Hematopoietic multipotent progenitor cell treated with erythropoietin and hydrocortisone succinate and interleukin-3 and kit ligand, for 15 days (in vitro differentiated cells): ENCODE measurements at regions not wholly inside any gene's neighbourhood (a gene's known extent, or its start where the extent isn't known, plus 50 kb on each side); places are given as distances from the start of the nearest gene placed in this dataset.
"Not testable (repeated sequence)": the region's sequence is repeated elsewhere in the genome, so short reads cannot be mapped to it uniquely, and the experiment has no call there.

ENCODE experiments used
- DNase-seq: peaks from one replicate; pipeline ENCODE4 v3.0.0-alpha.2; 2015; ENCODE audit warnings: low spot score

DNA sequence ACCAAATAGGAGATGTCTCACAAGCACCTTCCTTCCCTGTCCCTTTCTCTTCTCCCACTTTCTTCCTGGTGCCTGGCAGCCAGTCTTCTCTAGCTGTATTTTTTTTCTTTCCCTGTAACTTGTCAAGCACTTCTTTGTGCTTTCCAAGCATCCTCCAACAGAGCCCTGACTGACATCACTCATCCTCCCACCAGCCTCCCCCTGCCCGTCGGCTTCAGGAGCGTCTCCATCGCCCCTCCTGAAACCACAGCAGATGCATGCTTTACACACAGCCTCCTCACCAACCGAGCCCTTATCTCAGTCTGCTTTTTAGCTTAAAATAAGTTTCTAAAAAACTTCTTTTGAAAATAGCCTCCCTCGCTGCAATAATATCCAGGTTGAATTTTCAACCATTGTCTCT lies 268.7 kb upstream of the CDH5 start:
- DNase-seq: no peak

DNA sequence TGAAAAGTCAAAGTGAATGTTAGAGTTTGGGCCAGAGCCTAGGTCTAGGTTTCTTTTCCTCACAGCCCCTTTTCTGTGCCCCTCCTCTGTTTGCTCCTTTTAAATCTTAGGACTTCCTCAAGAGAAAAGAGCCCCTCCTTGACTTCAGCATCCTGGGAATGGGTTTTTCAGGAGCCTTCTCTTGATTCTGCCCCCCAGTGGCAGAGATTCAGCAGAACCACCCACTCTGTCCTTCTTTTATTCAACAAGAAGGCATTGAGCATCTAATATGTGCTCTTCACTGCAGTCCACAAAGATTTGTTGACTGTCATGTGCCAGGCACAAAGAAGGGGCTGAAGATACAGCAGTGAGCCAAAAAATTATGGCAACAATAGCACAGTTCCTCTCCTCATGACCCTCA lies 270.8 kb upstream of the CDH5 start:
- no peak for DNase-seq

DNA sequence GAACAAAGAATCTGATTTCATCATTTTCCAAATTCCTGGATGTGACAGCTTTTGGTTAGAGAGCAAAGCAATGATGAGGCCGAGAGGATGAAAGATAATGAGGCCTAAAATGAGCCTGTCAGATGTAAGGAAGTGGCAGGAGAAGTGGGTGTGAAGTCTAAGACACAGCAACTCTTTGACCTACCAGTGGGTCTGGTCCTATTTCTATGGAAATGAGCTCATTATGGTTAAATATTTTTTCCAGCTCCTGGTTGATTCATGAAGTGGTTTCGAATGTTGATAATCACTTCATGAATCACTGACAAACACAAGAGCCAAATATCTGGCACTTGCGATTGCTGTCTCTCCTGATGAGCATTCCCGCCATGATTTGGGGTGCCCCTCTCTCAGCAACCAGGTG lies 273.3 kb upstream of the CDH5 start:
- DNase-seq: no peak

DNA sequence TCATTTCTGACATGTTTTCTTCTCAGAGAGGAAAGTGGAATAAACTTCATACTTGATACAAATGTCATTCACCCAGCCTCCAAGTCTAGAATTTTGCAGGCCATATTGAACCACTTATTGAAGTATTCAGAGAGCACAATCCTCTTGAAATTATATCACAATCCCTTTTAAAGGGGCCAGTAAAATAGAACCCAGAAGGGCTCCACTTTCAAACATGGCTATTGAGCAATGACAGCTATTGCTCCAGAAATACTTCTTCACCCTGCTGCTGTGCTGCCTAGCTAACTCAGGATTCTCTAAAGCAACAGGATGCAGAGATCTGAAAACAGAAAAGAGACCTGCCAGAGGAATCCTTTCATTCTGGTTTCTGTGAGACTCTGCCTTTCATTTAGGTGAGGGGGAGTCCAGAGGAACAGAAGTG lies 275.0 kb upstream of the CDH5 start:
- no peak for DNase-seq

DNA sequence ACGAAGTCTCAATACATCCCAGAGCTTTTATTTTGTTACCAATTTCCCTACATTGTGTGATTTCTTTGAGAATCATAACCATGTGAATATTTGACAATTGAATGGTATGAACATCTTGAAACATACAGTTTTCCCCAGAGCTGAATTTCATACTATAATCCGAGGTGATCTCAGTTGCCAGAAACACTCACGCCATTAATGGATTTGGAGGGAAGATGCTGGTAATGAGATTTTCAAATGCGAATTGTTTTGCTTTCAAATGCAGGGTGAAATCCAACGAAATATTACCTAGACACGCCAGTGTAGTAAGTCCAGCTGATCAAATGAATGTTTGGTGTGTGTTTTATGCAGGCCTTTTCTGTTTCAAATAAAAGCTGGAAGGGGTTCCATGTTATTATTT lies 277.8 kb upstream of the CDH5 start:
- DNase-seq: no peak

DNA sequence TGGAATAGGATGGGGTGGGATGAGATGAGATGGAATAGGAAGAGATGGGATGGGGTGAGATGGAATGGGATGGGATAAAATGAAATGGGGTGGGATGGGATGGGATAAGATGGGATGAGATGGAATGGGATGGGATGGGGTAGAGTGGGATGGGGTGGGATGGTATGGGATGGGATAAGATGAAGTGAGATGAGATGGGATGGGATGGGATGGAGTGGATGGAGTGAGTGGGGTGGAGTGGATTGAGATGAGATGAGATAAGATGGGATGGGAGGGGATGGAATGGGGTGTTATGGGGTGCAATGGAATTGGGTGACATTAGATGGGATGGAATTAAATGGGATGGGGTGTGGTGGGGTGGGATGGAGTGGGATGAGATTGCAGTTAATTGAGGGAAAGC lies 279.2 kb upstream of the CDH5 start:
- no peak for DNase-seq

DNA sequence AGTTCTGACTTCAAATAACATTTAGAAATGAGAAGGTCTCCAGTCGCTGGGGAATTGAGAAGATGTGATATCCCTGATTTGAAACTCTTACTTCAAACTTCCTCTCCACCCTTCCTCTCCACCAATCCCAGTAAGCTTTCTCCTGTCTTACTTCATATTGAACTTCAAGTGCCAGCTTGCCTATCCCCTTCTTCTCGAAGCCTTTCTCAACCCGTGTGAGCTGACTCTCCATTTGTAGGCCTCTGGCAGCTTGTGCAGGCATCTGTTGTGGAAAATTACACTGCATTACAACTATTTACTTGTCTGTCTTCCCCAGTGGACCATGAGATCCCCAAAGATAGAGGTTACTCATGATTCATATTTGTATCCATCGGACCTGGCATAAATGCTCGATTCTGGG lies 280.8 kb upstream of the CDH5 start:
- DNase-seq: no peak

DNA sequence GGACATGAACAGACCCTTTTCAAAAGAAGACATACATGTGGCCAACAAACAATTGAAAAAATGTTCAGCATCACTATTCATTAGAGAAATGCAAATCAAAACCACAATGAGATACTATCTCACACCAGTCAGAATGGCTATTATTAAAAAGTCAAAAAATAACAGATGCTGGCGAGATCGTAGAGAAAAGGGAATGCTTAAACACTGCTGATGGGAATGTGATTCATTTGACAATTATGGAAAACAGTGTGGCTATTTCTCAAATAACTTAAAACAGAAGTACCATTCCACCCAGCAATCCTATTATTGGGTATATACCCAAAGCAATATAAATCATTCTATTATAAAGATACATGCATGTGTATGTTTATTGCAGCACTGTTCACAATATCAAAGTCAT lies 281.8 kb upstream of the CDH5 start:
- DNase-seq: not testable (repeated sequence)

DNA sequence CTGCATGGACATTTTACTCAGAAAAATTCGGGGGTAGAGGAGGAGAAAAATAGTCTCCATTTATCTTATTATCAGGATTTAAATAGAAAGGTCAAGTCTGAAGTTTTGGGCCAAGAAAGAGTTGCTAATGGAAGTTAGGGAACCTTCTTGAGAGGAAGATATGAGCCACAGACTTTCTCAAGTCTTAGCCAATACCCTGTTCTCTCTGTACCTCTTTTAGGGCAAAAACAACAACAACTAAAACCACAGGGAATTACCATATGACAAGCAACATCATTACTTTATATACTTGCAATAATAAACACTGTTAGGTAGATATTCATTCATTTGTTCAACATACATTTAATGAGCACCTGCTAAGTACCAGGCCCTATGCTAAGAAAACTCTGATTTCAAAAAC lies 282.2 kb upstream of the CDH5 start:
- DNase-seq: no peak

DNA sequence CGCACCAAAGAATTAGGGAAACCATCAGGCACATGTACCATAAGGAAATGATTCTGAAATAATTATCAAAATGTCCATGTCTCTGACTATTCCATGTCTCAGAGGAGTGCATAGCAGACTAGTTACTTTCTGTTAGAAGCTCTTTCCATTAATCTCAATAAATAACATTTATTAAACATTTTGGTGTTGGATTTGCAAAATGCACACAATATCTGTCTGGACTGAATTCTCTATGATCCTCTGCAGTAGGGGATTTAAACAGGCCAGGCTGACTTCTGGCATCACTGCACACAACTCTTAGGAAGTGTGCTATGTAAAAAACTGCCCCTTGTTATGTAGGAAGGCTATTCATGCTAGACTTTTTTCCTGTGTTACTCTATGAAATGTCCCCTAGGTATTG lies 283.3 kb upstream of the CDH5 start:
- DNase-seq: no peak

DNA sequence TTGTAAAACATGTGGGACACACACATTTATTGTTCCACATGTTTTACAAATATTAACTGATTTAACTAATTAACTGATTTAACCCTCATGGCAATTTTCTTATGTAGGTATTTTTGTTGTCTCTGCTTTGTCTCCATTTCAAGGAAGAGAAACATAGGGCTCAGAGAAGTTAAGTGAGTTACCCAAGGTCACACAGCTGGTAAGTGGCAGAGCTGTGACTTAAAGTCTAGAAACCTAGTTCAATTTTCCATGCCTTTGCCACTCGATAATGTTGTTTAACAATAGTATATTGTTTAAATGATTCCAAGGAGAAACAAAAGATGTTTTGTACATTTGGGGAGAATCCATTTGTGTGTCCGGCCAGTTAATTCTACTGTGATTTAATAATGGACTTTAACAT lies 284.1 kb upstream of the CDH5 start:
- DNase-seq: no peak

DNA sequence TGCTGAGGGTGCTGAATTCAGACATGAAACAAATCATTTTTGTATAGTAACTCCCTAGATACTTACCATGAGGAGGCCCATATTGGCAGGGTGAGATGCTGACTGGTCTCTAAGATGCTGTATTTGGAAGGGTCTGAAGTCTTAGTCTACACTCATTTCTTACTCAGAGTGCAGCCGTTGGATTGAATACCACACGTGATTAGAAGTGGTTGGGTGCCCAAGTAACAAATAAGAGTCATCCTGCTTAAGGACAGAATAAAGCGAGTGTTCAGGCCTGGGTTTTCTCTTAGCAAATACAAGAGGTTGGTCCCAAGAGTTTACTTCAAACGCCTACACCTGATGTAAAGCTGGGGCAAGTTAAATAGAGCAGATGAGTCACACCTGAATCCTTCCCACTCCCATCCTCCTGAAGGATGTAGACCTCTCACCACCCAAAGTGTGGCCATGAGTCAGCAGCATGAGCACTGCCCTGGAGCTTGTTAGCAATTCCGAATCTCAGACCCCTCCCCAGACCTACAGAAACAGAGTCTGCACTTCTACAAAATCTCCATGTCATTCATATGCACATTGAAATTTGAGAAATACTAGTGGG lies 284.6 kb upstream of the CDH5 start:
- no peak for DNase-seq

DNA sequence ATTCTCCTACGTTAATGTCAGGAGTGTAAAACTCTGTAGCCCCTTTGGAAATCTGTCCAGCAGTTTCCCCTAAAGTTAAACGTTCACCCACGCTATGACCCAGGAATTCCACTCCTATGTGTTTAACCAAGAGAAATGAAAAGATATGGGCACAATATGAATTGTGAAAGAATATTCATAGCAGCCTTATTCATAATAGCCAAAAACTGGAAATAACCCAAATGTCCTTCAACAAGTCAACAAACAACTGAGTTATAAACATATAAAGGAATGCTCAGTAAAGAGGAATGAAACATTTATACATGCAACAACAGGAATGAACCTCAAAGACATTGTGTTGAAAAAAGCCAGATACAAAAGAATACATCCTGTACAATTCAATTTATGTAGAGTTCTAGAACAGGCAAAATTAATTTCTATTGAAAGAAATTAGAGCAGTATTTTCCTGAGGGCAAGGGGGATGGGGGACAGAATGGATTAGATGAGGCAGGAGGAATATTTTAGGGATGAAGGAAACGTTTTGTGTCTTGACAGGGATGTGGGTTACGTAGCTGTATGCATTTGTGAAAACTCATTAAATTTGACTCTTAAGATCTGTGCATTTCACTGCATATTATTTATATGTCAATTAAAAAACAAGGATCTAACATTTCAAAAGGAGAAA lies 286.7 kb upstream of the CDH5 start:
- no peak for DNase-seq

DNA sequence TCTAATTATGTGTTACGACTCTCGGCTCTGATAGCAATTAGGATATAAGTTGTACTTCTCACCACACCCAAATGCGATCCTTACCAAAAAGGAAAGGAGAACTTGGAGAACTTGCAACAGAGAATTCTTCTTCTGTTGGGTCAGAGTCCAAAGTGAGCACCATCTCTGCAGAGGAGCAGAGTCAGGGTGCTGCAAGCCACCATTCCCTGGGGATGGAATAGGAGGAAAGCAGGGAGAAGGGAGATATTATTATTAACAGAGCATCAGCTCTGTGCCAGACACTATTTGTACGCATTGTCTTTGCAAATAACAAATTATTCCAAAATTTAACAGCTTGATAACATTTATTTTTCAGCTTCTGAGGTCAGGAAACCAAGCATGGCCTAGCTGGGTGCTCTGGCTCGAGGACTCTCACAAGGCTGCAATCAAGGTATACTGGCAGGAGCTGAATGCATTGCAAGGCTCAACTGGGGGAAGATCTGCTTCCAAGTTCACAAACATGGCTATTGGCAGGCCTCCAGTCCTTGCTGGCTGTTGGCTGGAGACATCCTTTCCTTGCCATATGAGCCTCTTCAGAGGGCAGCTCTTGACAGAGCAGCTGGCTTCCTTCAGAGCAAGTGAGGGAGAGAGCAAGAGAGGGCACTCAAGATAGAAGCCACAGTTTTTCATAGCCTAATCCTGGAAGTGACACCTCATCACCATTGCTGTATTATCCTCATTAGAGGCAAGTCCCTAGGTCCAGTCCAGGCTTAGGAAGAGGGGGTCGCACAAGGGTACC lies 296.2 kb upstream of the CDH5 start:
- DNase-seq: no peak

DNA sequence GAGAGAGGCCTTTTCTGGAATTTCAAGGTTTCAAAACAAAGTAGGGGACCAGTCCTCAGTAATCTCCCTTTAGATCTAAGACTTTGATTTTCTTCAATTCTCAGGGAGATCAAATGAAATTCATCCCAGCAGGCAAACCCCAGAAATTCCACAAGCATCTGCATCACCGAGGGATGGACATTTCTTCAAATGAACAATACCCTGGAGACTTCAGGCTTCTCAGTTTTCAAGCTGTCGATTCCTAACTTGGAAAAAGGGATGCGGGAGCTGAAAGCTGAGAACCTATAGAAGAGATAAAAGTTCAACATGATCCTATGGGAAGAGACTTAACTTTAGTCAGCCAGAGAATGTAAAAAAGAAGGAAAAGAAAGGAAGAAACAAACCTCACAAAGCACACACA lies 296.9 kb upstream of the CDH5 start:
- no peak for DNase-seq

DNA sequence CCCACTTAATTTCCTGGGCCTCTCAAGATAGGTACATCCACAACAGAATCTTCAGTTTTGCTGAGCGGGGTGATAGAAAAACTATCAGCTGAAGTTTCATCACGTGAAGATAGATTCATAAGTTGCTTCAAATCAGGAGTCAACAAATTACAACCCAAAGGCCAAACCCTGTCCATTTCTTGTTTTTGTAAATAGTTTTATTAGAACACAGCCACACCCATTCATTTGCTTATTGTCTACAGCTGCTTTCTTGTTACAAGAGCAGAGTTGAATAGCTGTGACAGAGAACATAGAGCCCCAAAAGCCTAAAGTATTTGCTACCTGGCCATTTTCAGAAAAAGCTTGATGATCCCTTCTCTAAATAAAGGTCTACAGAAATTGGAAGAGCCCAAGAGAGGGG lies 300.1 kb upstream of the CDH5 start:
- no peak for DNase-seq

DNA sequence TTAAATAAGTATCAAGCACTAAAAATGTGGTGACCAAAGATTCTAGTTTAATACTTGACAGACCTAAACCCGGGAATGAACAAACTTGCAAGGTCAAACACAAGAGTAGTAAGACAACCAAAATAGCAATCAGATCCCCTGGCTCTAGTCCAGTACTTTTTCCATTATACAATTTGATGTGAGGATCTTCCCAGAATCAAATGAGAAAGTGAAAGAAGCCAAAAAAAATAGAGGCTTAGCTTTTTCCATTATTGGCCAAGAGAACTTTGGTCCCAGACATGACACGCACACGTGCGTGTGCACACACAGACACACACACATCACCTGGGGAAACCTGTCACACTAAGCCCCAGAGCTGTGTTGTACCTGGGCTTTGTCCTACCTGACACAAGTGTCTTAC lies 300.6 kb upstream of the CDH5 start:
- no peak for DNase-seq

DNA sequence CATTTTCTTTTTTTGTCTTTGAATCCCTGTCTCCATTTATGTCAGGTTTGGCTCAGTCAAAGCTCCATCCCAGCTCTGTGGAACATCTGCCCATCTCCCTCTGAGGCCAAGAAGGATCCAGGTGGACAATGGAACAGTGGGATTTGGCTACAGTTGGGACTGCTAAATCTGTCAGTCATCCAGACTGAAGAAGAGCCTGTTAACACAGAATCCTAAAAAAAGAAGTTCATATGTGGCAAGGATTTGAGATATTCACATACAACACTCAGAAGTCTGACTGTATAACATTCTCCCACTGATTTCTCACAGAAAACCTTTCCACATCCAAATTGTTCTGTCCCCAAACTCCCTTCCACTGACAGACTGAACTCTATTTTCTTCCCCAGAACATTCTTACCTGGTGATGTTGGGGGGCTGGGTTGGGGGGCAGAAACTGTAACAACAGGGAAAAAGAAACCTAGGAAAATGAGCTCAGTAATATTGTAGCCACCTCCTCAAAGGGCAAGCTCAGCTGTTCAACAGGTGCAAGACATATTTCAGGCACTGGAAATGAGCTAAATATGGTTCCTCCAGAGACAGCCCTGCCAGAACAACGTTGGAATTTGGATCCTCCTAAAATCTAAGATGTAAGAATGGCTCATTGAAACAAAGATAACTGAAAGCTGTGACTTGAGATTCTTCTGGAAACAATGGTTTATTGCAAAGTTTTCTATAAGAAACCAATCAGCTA lies 301.5 kb upstream of the CDH5 start:
- DNase-seq: no peak

DNA sequence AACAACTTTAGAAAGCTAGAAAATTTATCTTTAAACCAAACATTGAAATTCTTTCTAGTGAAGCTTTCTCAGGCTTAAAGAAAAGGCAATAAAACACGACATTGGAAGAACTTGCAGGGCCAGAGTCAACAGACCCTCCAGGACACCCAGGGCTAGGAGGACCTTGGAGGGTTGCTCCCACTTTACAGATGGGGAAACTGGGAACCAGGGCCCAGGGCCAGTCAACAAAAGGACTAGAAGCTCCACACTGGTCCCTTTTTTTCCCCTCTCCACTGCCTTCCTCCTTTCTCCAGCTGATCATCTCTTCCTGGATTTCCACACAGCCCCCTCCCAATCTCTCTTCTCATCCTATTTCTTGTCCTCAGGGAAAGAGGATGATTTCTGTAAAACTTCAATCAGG lies 307.7 kb upstream of the CDH5 start:
- DNase-seq: no peak

DNA sequence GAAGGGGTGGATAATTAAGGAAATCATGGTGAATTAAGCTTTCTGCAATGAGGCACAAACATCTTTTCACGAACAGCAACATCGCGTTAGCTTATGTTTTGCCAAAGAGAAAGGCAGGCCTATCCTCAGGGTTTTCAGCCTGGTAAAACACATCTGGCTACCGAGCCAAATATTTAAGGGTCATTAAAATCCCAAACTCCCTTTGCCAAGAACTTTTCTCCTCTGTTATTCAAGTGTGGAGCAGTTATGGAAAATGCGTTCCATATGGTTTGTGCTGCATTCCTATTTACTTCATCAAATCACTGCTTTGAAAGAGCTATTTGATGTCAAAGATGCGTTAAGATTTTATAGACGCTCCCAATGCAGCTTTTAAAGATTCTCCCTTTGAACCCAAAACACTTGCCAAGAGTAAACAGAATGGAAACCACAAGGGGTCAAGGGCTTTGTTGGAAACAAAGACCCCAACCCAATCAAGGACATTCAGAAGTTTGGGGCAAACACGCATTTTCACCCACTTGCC lies 308.3 kb upstream of the CDH5 start:
- DNase-seq: no peak

DNA sequence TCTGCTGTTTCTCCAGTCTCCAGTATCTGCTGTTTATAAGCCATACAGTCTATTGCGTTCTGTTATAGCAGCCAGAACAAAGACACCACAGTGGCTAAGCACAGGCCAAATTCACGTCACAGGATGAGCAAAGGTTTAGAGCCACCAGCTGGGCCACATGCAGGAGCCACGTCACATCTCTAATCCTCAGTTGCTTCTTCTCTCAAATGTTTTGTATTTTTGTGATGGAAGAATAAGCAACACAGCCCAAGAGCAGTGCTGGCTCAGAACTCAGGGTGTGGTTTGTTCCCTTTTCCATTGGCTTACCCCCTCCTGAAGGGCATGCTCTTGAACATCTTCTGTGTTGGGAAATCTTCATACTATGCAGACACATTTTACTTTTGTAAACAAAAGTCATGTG lies 309.4 kb upstream of the CDH5 start:
- no peak for DNase-seq

DNA sequence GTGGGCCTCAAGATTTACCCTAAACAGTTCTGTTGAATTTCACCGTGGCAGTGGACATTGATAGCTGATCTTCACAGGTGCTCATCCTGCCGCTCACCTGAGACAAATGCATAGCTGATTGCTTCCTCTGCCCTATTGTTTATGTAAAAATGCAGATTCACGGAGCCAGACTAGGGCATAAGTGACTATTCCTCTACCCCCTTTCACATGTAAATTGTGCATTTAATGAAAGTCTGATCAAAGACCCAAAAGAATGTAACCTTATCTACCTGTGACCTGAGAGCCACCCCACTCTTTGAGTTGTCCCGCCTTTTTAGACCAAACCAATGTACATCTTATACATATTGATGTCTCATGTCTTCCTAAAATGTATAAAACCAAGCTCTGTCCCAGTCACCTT lies 312.4 kb upstream of the CDH5 start:
- no peak for DNase-seq

DNA sequence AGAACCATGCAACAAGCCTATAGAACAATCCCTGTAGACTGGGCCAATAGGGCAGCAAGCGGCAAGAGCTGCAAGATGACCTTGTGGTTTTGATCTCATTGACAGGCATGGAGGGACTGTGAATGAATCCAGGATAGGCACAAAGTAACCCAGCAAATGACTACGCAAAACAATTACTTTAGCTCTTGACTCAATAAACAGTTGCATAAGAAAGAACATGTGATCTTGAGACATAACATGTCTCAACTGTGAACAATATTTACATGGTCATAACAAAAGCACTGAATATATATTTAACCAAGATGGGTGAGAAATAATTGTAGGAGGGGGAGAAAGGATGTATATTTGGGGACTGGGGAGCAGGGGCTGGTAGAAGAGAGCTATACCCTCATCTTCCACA lies 313.7 kb upstream of the CDH5 start:
- DNase-seq: no peak
